ENCODE measurements at regions not wholly inside any gene's neighbourhood (a gene's known extent, or its start where the extent isn't known, plus 50 kb on each side); places are given as distances from the start of the nearest gene placed in this dataset.

GRCh38 chr2:195003881-195004471, 653.0 kb upstream of the SLC39A10 start:
- TF ChIP-seq, protein P1, sequence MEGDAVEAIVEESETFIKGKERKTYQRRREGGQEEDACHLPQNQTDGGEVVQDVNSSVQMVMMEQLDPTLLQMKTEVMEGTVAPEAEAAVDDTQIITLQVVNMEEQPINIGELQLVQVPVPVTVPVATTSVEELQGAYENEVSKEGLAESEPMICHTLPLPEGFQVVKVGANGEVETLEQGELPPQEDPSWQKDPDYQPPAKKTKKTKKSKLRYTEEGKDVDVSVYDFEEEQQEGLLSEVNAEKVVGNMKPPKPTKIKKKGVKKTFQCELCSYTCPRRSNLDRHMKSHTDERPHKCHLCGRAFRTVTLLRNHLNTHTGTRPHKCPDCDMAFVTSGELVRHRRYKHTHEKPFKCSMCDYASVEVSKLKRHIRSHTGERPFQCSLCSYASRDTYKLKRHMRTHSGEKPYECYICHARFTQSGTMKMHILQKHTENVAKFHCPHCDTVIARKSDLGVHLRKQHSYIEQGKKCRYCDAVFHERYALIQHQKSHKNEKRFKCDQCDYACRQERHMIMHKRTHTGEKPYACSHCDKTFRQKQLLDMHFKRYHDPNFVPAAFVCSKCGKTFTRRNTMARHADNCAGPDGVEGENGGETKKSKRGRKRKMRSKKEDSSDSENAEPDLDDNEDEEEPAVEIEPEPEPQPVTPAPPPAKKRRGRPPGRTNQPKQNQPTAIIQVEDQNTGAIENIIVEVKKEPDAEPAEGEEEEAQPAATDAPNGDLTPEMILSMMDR (IDR thresholded peaks at IDR 0.05; ENCODE audit: insufficient read depth, low read depth, low read length) = no peak
- no peak for TF ChIP-seq EZH2 (IDR thresholded peaks at IDR 0.05; ENCODE audit: insufficient read depth, low read length)
